DMS153 (cell line): ENCODE measurements at regions not wholly inside any gene's neighbourhood (a gene's known extent, or its start where the extent isn't known, plus 50 kb on each side); places are given as distances from the start of the nearest gene placed in this dataset.
"Not testable (repeated sequence)": the region's sequence is repeated elsewhere in the genome, so short reads cannot be mapped to it uniquely, and the experiment has no call there.

Source experiments
- DNase-seq: peaks from one replicate; lab custom pipeline; 2025; lab: John Stamatoyannopoulos, UW

DNA sequence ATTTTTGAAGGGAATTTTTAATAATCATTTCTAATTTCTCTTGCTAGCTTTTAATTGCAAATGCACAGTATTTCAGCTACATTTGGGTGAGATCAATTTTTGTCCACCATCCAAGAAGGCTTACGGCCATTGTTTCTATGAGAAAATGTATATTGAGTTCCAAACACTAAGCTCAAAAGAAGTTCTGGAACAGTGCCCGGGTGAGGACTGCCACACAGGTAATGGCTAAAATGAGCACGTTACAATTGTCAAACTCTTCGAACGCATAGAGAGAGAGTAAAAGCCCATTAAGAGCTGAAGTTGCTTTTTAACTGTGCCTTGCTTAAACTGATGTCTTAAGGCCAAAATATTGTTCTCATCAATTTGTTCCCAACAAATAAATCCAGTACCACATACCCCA lies 755.0 kb downstream of the DIAPH3 start:
- DNase-seq, result no peak

DNA sequence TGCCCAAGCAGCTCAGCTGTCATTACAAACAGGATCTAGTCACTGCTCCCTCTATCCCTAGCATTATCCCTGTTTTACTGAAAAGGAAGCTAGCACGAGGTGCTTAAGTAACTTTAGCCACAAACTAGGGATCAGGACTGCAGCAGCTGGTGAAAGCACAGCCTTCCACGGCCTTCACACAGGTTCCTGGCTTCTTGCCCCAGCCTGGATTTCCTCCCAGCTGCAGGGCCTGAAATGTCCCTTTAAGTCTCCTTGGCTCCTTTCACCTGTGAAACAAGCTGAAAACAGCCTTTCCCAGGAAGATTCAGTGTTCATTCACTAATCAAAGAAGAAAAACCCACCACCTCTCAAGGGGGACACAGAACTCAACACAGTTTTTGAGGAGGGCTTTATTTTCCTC lies 754.5 kb downstream of the DIAPH3 start:
- DNase-seq, result no peak

DNA sequence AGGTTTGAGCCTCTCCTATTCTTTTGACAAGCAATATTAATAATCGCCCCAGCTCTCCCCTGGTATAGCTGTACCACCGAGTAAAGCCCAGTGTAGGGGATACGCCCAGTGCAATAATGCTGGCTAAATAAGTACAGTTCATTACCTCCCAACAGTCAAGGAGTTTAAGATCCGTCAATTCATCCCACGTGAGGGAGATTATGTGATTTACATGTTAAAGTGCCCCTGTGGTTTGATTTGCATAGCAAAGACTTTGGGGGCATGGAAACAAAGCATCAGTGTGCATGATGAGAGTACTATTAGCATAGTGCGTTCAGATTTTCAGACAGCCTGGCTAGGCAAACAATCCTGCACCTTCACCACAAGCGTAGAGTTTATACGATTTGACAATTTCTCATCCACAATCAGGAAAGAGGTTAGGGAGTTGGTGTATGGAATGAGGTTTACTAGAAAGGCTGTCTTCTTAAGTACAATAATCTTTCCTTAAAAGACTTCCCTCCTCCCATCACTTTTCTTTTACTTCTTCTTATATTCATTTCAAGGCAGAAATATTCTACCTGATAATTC lies 754.0 kb downstream of the DIAPH3 start:
- no peak for DNase-seq

DNA sequence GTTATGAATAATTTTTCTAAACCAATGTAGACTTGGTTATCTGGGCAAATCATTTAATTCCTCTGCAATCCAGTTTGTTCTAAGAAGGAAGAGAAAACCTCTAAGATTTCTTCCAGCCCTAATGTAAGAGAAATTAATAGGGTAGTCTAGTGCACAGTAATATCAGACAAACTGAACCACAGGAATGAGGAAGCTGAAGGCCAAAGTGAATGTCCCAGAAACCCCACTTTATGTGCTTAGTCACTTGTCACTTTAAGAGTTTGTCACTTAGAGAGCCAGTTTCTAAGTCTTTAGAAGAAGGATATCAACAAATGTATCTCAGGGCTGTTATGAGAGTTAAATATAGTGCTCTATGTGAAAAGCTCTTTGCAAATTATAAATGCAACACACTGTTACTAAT lies 750.6 kb downstream of the DIAPH3 start:
- DNase-seq, result no peak

DNA sequence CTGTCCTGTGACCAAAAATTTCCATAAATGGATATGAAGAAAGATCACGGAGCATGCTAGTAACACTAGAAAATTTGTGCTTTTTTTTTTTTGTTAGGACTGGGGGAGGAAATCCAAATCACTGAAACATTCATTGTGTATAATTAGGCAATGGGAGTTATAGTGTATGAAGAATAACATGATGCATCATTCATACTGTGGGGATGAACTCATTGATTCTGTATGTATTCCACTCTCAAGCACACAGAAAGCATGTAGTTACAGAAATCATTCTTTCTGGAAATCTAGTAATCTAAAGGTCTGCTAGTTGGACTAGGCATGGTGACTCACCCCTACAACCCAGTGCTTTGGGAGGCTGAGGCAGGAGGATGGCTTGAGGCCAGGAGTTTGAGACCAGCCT lies 749.7 kb downstream of the DIAPH3 start:
- no peak for DNase-seq

DNA sequence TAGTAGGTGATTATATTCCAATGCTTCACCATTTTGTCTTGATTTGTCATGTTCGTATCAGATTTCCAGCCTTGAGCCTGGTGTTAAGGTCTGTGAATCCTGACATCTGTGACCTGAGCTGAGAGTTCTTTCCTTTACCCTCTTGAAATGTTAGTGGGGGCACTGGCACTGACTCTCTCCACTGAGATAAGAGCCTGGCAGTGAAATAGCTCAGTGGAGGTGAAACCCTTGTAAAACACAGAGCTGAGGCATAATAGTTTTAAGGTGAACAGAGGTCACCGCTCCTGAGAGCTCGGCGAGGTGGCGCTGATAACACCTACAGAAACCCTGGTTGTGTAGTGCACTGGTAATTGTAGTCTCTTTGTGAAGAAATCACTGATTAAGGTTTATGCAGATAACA lies 748.2 kb downstream of the DIAPH3 start:
- no peak for DNase-seq

DNA sequence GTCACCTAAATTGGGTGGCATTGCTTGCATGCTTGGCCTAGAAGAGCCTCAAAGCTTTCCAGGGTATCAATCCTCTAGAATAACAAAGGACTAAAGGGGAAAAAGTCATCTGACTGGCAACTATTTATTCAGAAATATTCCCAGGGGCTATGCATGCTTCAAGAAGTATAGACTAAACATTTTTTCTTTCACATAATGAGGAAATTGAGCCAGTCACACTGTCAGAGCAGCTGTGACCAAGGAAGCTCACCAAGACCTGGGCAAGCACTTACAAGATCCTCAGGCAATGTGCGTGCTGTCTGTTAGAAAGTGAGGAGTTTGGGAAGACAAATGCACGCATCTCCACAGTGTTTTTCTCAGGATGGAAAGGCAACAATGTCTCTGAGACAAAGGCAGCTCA lies 747.2 kb downstream of the DIAPH3 start:
- no peak for DNase-seq

DNA sequence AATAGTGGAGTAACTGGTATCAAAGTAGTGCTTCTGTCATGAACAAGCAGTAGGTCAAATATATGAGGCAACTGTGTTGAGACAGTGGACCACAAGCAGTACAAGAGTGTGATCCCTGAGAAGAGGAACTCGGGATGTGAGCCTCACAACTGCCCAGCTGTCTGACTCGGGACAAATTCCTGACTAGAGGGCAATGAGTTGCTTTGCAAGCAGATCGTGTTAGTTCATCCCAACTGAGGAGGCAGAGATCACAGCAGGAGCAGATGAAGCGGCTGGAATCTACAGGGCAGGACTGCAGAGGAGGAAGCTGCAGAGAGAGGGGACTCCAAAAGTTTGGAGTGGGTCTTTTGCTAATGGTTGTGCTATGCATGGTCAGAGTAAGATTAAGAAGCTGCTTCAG lies 741.1 kb downstream of the DIAPH3 start:
- DNase-seq, result no peak

DNA sequence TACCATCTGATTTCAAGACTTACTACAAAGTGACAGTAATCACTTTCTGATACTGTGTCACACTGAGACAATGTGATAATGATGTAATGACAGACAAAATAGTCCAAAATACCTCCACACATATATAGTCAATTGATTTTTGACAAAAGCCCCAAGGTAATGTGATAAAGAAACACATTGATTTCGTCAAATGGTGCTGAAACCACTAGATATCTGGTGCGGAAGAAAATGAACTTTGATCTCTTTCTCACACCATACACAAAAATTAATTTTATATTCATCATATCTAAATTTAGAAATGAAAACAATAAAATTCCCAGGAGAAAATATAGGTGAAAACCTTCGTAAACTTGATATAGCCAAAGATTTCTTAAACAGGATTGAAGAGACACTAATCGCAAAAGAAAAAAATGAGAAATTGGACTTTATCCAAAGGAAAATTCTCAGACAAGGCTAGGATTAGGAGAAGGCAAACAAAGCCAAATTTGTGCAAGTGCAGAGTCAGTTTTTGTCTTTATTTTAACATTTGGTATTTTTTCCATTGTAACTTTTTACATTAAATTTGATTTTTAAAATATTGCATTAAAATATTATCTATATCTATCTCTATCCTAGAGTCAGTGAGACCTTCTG lies 739.9 kb downstream of the DIAPH3 start:
- no peak for DNase-seq

DNA sequence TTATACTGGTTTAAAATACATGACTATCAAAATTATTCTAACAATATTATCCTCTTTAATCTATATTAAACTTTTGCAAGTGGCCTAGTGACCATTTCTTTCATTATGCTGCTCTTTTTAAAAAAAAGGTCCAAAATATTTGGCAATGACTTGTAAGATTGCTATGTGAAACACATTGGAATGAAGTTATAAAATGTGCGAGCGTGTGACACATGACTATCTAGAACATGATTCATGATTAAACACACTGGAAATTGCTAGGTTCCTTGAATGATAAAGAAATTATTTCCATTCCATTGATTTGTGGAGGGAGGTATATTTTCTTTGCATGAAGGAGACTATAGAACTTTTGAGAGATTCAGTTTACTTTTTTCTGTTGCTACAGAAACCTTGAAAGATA lies 739.1 kb downstream of the DIAPH3 start:
- DNase-seq, result no peak

DNA sequence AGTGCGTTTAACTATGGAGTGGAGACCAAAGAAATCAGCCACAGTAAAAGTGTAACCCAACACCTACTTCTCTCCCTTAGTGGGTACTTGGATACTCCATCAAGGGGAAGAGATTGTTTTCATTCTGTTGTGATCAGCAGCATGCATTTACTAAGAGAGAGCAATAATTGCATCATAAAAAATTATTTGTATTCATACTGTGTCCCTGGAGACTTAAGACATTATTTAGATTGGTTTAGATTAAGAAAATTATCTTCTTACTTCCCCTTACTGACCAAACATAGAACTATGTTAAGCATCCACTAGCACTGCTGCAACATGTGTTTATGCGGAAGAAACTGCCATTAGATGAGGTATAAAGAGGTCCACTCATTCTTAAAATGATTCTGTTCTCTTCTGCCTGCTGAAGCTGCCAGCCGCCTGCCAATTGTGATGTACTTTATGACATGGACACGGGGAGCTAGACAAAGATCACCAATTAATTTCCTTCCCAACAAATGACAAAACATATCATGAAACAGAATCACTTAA lies 738.5 kb downstream of the DIAPH3 start:
- DNase-seq, result no peak

DNA sequence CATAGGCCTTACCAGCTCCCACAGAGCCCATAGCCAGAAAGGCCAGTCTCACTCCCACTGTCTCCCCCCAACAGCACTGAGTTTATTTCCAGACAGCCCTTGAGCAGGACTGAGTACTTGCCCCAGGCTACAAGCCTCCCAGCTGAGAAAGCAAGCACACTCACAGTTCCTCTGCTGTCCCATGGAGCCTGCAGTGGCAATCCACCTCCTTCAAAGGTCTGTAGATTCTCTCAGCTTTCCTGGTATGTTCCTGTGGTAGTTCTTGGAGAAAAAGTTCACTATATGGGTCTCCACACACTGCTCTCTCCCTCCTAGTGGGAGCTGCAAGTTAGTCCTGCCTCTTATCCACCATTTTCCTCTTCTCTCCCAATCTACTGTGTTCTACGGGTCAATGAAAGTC lies 728.7 kb downstream of the DIAPH3 start:
- no peak for DNase-seq

DNA sequence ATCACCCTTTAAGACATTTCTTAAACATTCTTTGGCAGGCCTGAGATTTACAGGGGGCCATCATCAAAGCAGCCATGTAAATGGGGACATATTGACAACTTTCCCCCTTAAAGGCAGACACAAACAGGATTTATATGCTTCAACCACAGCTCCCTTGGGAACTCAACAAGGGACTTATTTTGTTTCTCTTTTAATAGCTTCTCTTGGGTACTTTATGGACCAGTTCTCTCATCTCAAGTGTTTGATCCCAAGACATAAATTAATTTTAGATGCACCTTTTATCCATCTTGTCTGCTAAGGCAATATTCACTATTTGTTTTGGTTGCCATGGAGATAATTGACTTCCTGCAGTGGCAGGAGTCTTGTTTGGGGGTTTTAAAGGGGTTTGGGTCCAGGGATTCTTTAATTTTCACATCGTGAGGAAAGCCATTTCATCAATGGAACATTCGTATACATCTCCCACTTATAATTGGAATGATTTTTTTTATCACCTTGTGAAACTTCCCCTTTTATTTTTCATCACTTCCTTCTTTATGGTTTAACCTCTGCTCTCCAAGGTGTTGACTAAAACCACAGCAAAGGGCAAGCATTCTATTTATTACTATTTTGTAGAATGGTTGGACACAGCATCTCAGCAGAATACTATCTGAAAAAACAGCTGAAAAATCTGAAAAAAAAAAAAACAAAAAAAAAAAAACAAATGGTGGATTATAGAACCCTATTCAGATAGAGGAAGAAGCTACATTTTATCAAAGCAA lies 726.0 kb downstream of the DIAPH3 start:
- peak; percentile 67 for DNase-seq

DNA sequence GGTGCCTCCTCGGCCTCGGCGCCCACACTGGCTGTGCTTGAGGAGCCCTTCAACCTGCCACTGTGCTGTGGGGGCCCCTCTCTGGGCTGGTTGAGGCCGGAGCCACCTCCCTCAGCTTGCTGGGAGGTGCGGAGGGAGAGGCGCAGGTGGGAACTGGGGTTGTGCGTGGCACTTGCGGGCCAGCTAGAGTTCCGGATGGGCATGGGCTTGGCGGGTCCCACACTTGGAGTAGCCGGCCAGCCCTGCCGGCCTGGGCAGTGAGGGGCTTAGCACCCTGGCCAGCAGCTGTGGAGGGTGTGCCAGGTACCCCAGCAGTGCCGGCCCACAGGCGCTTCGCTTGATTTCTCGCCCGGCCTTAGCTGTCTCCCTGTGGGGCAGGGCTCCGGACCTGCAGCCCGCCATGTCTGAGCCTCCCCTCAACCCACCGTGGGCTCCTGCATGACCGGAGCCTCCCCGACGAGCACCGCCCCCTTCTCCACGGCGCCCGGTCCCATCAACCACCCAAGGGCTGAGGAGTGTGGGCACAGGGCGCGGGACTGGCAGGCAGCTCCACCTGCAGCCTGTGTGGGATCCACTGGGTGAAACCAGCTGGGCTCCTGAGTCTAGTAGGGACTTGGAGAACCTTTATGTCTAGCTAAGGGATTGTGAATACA lies 723.8 kb downstream of the DIAPH3 start:
- no peak for DNase-seq

DNA sequence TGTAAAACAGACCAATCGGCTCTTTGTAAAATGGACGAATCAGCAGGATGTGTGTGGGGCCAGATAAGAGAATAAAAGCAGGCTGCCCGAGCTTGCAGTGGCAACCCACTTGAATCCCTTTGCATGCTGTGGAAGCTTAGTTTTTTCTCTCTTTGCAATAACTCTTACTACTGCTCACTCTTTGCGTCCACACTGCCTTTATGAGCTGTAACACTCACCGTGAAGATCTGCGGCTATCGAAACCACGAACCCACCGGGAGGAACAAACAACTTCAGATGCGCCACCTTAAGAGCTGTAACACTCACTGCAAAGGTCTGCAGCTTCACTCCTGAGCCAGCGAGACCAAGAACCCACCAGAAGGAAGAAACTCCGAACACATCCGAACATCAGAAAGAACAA lies 722.7 kb downstream of the DIAPH3 start:
- not testable (repeated sequence) for DNase-seq

DNA sequence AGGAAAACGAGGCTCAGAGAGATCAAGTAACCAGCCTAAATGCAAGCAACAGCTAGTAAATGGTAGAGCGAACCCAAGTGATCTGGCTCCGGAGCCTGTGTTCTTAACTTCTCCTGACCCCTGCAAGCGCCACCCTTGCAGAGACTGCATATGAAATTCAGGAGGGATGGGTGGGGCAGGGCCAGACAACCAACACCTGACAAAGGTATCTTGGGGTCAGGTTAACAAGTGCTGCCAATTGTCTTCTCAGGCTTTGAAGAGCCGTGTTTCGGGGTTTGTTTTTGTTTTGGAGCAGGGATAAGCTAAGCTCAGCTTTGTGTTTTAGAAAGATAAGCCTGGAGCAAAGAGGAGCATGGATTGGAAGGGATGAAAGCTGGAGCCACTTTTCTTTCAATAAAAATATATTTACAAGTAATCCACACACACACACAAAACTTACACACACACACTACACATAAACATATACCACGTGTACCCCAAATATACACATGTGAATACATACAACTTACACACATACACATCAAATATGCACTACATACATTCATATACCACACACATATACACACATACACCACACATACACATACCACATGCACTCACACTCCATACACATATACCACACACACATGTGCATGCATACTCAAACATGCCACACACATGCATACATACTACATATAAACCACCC lies 722.0 kb downstream of the DIAPH3 start:
- DNase-seq, result no peak

DNA sequence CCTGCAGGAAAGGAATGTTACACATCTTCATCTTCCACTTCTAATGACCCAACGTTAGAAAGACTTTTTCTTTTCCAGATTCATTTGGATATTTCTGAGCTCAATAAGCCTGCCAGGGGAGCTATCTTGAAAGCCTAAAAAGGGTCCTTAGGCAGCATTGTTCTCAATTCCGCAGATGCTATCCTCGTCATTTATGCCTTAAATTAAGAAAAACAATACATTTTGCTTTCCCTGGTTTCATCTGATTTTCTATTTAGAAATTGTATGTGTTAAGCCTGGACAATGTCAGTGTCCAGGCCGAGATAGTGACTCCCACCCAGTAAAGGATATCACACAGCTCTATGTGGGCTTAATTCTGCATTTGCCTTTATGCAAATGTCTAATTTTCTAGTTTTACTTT lies 721.3 kb downstream of the DIAPH3 start:
- no peak for DNase-seq

DNA sequence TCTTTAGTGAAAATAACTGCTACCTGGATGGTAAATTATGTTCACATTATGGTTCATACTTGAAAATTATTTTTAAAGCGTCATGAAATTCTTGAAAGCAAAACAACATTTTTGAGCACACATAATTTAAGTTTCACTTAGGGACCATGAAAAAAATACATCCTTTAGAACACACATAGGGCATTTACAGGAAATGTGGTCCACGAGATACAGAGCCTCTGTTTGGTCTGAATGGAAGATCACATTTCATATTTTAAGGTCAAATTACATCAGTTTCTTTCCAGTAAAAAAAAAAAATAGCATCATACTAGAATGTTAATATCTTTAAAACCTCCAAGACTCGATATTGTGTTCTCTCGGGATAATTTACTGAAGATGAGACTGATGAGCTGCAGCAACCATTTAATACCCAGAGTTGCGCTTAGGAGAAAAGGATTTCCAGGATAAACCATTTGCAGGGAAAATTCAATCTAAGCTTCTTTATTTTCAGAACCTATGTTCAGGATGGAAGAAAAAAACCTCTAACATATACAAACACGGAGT lies 720.7 kb downstream of the DIAPH3 start:
- DNase-seq, result no peak

DNA sequence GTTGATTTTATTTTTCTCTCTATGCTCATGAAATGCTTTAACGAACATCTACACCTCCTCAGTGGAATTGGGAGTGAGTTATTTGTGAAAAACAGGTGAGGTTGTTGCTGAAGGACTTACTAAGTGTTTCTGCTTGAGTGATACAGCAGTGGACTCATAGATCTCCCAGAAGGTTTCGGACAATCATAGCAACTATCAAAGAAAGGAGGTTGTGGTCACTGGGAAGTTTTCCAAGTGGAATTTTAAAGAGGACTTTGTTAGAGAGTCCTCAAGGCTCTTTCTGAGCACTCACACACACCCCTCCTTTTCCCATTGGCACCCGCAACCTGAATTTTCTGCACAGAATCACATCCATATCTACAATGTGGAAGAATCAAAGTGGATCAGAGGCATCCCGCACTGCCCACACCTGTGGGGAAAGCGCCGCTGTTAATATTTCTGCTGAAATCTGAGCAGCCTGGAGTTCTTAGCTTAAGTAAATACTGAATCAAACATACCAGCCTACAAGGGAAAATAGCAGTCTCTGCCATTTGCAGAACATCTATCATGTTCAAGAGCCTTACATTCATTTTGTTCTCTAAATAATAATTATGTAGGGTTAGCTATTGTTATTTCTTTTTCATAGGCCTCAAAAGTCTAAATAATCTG lies 719.4 kb downstream of the DIAPH3 start:
- DNase-seq, result peak; percentile 33

DNA sequence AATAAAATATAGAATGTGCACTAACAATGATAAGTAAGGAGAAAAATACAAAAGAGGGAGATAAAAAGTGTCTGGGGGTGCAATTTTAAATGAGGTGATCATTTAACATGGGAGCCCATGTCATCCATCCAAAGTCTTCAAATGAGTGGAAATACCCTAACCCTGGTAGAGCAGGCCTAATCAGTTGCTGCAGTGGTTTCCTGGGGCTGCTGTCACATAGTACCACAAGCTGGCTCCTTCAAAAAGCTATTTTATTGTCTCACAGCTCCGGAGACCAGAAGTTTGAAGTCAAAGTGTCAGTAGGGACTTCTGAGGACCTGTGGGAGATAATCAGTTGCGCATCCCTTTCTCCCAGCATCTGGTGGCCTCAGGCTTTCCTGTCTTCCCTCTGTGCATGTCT lies 717.9 kb downstream of the DIAPH3 start:
- no peak for DNase-seq

DNA sequence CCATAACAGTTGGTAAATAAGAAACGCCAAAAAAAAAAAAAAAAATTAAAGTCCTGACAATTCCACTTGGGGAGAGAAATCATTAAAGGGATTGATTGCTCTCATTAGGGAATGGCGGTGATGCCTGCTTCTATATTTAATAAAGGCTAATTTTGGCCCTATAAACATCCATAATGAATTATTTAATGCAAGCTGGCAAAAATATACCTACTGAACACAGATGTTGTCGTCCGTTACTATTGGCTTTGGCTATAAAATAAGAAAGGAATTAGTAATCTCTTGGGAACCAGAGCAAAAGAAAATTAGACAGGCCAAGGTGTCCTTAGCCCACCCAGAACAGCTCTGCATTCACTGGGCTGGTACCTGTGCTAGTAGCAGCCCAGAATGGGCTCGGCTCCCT lies 717.3 kb downstream of the DIAPH3 start:
- no peak for DNase-seq
